Neural progenitor cell (in vitro differentiated cells): ENCODE measurements at regions not wholly inside any gene's neighbourhood (a gene's known extent, or its start where the extent isn't known, plus 50 kb on each side); places are given as distances from the start of the nearest gene placed in this dataset.
A peak's percentile ranks its signal among the peaks of the same experiment; 100 is the strongest.

Experiments
- DNase-seq: peaks from one replicate; pipeline ENCODE4 v3.0.0-alpha.2; 2016; ENCODE audit warnings: low spot score
- H2AFZ ChIP-seq: fragments of 200-600 bp; sonication (generic); replicated peaks from 2 replicates; pipeline ENCODE4 v1.6.1; 2016; ENCODE audit warnings: antibody characterized with exemption
- H3F3A ChIP-seq: fragments of 200-600 bp; sonication (generic); 2 replicates; pipeline ENCODE4 v1.6.1; 2016; ENCODE audit warnings: antibody characterized with exemption, low read depth
- H3K27ac ChIP-seq: fragments of 200-600 bp; sonication (generic); 2 replicates; pipeline ENCODE4 v1.5.1; 2016; ENCODE audit warnings: mild to moderate bottlenecking
- H3K27me3 ChIP-seq: fragments of 200-600 bp; sonication (generic); 2 replicates; pipeline ENCODE4 v1.6.1; 2016; ENCODE audit warnings: mild to moderate bottlenecking, moderate library complexity
- H3K36me3 ChIP-seq: fragments of 200-600 bp; sonication (generic); 2 replicates; pipeline ENCODE4 v1.5.1; 2016
- H3K4me1 ChIP-seq: fragments of 200-600 bp; sonication (generic); 2 replicates; pipeline ENCODE4 v1.6.1; 2016; ENCODE audit warnings: mixed run types
- H3K4me2 ChIP-seq: fragments of 200-600 bp; sonication (generic); 2 replicates; pipeline ENCODE4 v1.6.1; 2016
- H3K4me3 ChIP-seq: fragments of 200-600 bp; sonication (generic); 2 replicates; pipeline ENCODE4 v1.5.1; 2016
- H3K79me2 ChIP-seq: fragments of 200-600 bp; sonication (generic); 2 replicates; pipeline ENCODE4 v1.6.1; 2016; ENCODE audit warnings: low read depth
- H3K9ac ChIP-seq: fragments of 200-600 bp; sonication (generic); 2 replicates; pipeline ENCODE4 v1.6.1; 2016
- H3K9me3 ChIP-seq: fragments of 200-600 bp; sonication (generic); 2 replicates; pipeline ENCODE4 v1.5.1; 2016; ENCODE audit warnings: low read depth
- H4K20me1 ChIP-seq: fragments of 200-600 bp; sonication (generic); 2 replicates; pipeline ENCODE4 v1.6.1; 2016; ENCODE audit warnings: low read depth
- H3K27ac Mint-ChIP-seq: 3 replicates; pipeline ENCODE4 v1.8.0; 2021; ENCODE audit warnings: mixed read lengths
- H3K27me3 Mint-ChIP-seq: 2 replicates; pipeline ENCODE4 v1.8.0; 2022; ENCODE audit warnings: low read depth, mild to moderate bottlenecking, inconsistent platforms, moderate library complexity, mixed read lengths; ENCODE audit not compliant: insufficient read depth
- H3K36me3 Mint-ChIP-seq: 3 replicates; pipeline ENCODE4 v1.8.0; 2021; ENCODE audit warnings: mixed read lengths
- H3K4me1 Mint-ChIP-seq: 3 replicates; pipeline ENCODE4 v1.8.0; 2021; ENCODE audit warnings: mixed read lengths
- H3K4me3 Mint-ChIP-seq: 3 replicates; pipeline ENCODE4 v1.8.0; 2021; ENCODE audit warnings: mild to moderate bottlenecking, moderate library complexity, mixed read lengths
- H3K9me3 Mint-ChIP-seq: 3 replicates; pipeline ENCODE4 v1.8.0; 2020; ENCODE audit warnings: mixed read lengths
- EZH2 ChIP-seq: fragments of 200-600 bp; sonication (generic); IDR thresholded peaks from 2 replicates; pipeline ENCODE4 v1.6.1; 2017; ENCODE audit warnings: antibody characterized with exemption, mild to moderate bottlenecking, moderate library complexity
- EZH2phosphoT487 ChIP-seq: fragments of 200-600 bp; sonication (generic); IDR thresholded peaks from 2 replicates; pipeline ENCODE4 v1.6.1; 2017; ENCODE audit warnings: antibody characterized with exemption
- TF ChIP-seq, protein P1 (sequence below): fragments of 200-600 bp; sonication (generic); IDR thresholded peaks from 2 replicates; pipeline ENCODE4 v1.5.1; 2017; ENCODE audit warnings: antibody characterized with exemption, mild to moderate bottlenecking

DNA sequence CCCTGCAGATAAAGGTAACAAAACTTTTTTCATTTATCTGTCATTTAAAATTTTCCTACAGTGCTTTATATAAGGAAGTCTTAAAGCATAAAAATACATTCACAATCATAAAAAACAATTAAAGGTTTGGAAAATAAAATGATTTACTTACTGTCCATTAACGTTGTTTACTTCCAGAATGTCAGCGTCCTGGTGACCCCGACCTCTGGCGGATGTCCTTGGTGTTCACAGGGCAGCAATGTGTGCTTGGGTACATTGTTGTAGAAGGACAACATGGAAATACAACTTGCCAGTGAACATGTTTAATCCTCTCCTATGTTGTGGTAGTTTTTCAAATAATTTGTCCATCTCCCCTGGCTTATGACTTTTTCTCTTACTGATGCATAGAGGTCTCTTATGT lies 168.8 kb upstream of the NDN start:
- H3K9ac ChIP-seq = no peak overlapping the region

DNA sequence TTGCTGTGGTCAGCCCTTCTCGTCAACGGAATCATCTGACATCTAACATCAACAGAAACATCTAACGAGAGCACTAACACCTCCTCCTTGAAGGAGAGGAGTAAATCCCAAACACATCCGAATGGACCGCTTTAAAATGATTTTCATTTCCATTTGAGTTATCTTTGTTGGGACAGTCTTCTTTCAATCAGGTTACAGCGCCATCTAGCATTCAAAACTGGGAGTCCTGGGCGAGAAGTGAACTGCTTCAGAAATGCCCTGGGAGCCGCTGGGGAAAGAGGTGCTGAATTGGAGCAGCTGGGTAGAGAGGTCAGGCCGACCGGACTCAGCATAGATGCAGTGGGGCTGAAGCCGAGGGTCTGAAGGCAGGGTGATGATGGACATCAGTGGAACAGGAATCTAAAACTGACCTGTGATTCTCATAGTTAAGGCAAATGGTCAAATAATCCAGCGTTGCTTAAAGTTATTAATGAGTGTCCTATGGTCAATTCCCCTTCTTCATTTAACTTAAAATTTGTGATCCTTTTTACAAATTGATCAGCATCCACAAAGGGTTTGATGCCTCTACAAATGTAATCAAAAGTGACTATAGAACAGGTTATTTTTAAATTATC lies 170.0 kb upstream of the NDN start:
- Histone ChIP-seq H3F3A (peaks cover 11% of the 10 kb centered on the region), H3K79me2 (no peaks in the 10 kb centered on the region), H3K27ac (no peak overlapping the region), H3K27me3 (no peaks in the 10 kb centered on the region), H3K36me3 (no peaks in the 10 kb centered on the region), H2AFZ (peak overlapping the region; percentile 83), H4K20me1 (no peaks in the 10 kb centered on the region), H3K4me2 (peak overlapping the region; percentile 67), H3K4me3 (peak overlapping the region; percentile 33), H3K9ac (no peak overlapping the region), H3K4me1 (peaks cover 27% of the 10 kb centered on the region), H3K9me3 (no peaks in the 10 kb centered on the region)
- TF ChIP-seq EZH2phosphoT487 = no peak
- TF ChIP-seq, protein P1, sequence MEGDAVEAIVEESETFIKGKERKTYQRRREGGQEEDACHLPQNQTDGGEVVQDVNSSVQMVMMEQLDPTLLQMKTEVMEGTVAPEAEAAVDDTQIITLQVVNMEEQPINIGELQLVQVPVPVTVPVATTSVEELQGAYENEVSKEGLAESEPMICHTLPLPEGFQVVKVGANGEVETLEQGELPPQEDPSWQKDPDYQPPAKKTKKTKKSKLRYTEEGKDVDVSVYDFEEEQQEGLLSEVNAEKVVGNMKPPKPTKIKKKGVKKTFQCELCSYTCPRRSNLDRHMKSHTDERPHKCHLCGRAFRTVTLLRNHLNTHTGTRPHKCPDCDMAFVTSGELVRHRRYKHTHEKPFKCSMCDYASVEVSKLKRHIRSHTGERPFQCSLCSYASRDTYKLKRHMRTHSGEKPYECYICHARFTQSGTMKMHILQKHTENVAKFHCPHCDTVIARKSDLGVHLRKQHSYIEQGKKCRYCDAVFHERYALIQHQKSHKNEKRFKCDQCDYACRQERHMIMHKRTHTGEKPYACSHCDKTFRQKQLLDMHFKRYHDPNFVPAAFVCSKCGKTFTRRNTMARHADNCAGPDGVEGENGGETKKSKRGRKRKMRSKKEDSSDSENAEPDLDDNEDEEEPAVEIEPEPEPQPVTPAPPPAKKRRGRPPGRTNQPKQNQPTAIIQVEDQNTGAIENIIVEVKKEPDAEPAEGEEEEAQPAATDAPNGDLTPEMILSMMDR = peak; percentile 74
- Mint-ChIP-seq H3K4me3 (no peak overlapping the region), H3K27ac (no peak overlapping the region), H3K36me3 (no peaks in the 10 kb centered on the region), H3K9me3 (peaks cover 17% of the 10 kb centered on the region), H3K27me3 (peaks cover under 1% of the 10 kb centered on the region), H3K4me1 (peaks cover 63% of the 10 kb centered on the region)
- DNase-seq = peak; percentile 78

More for the DNA sequence above, 168.8 kb upstream of the NDN start:
- H3K4me3 ChIP-seq = no peak overlapping the region
- H3K27me3 ChIP-seq = no peaks in the 10 kb centered on the region
- H3K4me2 ChIP-seq = no peak overlapping the region
- Mint-ChIP-seq H3K36me3 (no peaks in the 10 kb centered on the region), H3K27ac (no peak overlapping the region), H3K4me1 (peaks cover 58% of the 10 kb centered on the region), H3K9me3 (peaks cover 9% of the 10 kb centered on the region), H3K4me3 (no peak overlapping the region), H3K27me3 (no peaks in the 10 kb centered on the region)
- H3K9me3 ChIP-seq = no peaks in the 10 kb centered on the region
- no peaks in the 10 kb centered on the region for H3K79me2 ChIP-seq
- H3K4me1 ChIP-seq = peaks cover 26% of the 10 kb centered on the region
- peaks cover 11% of the 10 kb centered on the region for H3F3A ChIP-seq
- TF ChIP-seq, protein P1 = no peak
- TF ChIP-seq EZH2phosphoT487 (no peak), EZH2 (no peak)
- H3K27ac ChIP-seq = no peak overlapping the region
- no peak for DNase-seq
- H2AFZ ChIP-seq = no peak overlapping the region
- H4K20me1 ChIP-seq = no peaks in the 10 kb centered on the region
- H3K36me3 ChIP-seq = no peaks in the 10 kb centered on the region

DNA sequence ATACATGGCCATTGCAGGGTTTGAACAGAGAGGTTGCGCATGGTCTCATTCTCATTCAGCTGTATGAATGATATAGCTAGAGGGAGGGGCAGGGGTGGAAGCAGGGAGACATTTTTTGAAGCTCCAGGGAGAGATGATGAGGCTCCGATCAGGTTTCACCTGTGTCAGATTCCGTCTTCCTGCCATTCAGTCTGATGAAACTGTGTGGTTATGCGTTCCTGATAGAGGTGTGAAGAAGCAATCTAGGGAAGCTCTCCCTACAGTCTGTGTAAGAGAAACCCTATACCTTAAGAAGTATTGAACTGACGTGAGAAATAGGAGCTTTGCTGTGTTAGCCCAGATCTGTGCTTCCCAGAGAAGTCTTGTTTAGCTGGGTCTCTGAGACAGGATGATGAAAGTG lies 171.9 kb upstream of the NDN start:
- H4K20me1 ChIP-seq = no peaks in the 10 kb centered on the region
- Mint-ChIP-seq H3K27ac (no peak overlapping the region), H3K36me3 (no peaks in the 10 kb centered on the region), H3K27me3 (peaks cover 3% of the 10 kb centered on the region), H3K4me3 (peak overlapping the region; percentile 36), H3K4me1 (peaks cover 59% of the 10 kb centered on the region), H3K9me3 (peaks cover 16% of the 10 kb centered on the region)
- H3K9me3 ChIP-seq = no peaks in the 10 kb centered on the region
- H3K4me2 ChIP-seq = no peak overlapping the region
- no peaks in the 10 kb centered on the region for H3K27me3 ChIP-seq
- no peaks in the 10 kb centered on the region for H3K79me2 ChIP-seq
- H3K9ac ChIP-seq = no peak overlapping the region
- no peak overlapping the region for H2AFZ ChIP-seq
- no peak overlapping the region for H3K27ac ChIP-seq
- H3K4me3 ChIP-seq = no peak overlapping the region
- peaks cover 27% of the 10 kb centered on the region for H3K4me1 ChIP-seq
- H3F3A ChIP-seq = peaks cover 11% of the 10 kb centered on the region
- H3K36me3 ChIP-seq = no peaks in the 10 kb centered on the region
- DNase-seq = no peak
- no peak for TF ChIP-seq EZH2phosphoT487
- no peak for TF ChIP-seq EZH2
